Keratinocyte (primary cell): ENCODE measurements at regions not wholly inside any gene's neighbourhood (a gene's known extent, or its start where the extent isn't known, plus 50 kb on each side); places are given as distances from the start of the nearest gene placed in this dataset.
"Not testable (repeated sequence)": the region's sequence is repeated elsewhere in the genome, so short reads cannot be mapped to it uniquely, and the experiment has no call there.

Experiments used
- DNase-seq: peaks from one replicate; pipeline ENCODE4 v3.0.0-alpha.2; 2011; ENCODE audit warnings: low read depth, missing footprints, low spot score
- FAIRE-seq: peaks from 2 replicates; lab custom pipeline; 2011; peaks lifted over from hg19 to GRCh38; lab: Jason Lieb, UNC
- H2AFZ ChIP-seq: 2 replicates; pipeline ENCODE4 v1.6.0; 2012; ENCODE audit warnings: low read length, control low read depth, inconsistent platforms; ENCODE audit not compliant: control insufficient read depth
- H3K27ac ChIP-seq: 2 replicates; pipeline ENCODE4 v1.5.1; 2011; ENCODE audit warnings: low read length; ENCODE audit not compliant: control insufficient read depth, insufficient read depth
- H3K27me3 ChIP-seq: 3 replicates; pipeline ENCODE4 v1.6.0; 2011; ENCODE audit warnings: low read length; ENCODE audit not compliant: control insufficient read depth, insufficient read depth; ENCODE audit errors: extremely low read depth
- H3K36me3 ChIP-seq, 2 experiments: 2 replicates in 1 of 2; 3 replicates in 1 of 2; pipeline ENCODE4 v1.5.1; 2011; ENCODE audit warnings: low read length in 2 of 2, mild to moderate bottlenecking in 1 of 2; ENCODE audit not compliant: control insufficient read depth in 2 of 2, insufficient read depth in 2 of 2; ENCODE audit errors: extremely low read depth in 1 of 2
- H3K4me1 ChIP-seq: 3 replicates; pipeline ENCODE4 v1.5.1; 2011; ENCODE audit warnings: low read length; ENCODE audit not compliant: control insufficient read depth, insufficient read depth; ENCODE audit errors: extremely low read depth
- H3K4me2 ChIP-seq: 3 replicates; pipeline ENCODE4 v1.6.0; 2011; ENCODE audit warnings: low read depth, low read length; ENCODE audit not compliant: control insufficient read depth, insufficient read depth; ENCODE audit errors: extremely low read depth
- H3K4me3 ChIP-seq, 3 experiments: fragments of 200-600 bp in 1 of 3; sonication (generic) in 1 of 3; 2 replicates in 2 of 3; 3 replicates in 1 of 3; pipeline ENCODE4 v1.5.1; 2011 to 2016; ENCODE audit warnings: low read length in 3 of 3, mild to moderate bottlenecking in 3 of 3, control low read depth in 2 of 3, inconsistent platforms in 1 of 3, low read depth in 1 of 3, mixed read lengths in 1 of 3, mixed run types in 1 of 3, moderate library complexity in 1 of 3; ENCODE audit not compliant: control insufficient read depth in 2 of 3, insufficient read depth in 2 of 3; ENCODE audit errors: extremely low read depth in 1 of 3
- H3K79me2 ChIP-seq: 2 replicates; pipeline ENCODE4 v1.6.0; 2012; ENCODE audit warnings: low read length; ENCODE audit not compliant: control insufficient read depth, insufficient read depth
- H3K9ac ChIP-seq: 3 replicates; pipeline ENCODE4 v1.6.0; 2011; ENCODE audit warnings: low read length; ENCODE audit not compliant: control insufficient read depth, insufficient read depth; ENCODE audit errors: extremely low read depth
- H3K9me1 ChIP-seq: 3 replicates; pipeline ENCODE4 v1.6.0; 2011; ENCODE audit warnings: low read length; ENCODE audit not compliant: control insufficient read depth, insufficient read depth; ENCODE audit errors: extremely low read depth
- H3K9me3 ChIP-seq: 2 replicates; pipeline ENCODE4 v1.5.1; 2012; ENCODE audit warnings: low read depth, low read length; ENCODE audit not compliant: control insufficient read depth
- H4K20me1 ChIP-seq: 3 replicates; pipeline ENCODE4 v1.6.0; 2011; ENCODE audit warnings: low read length; ENCODE audit not compliant: control insufficient read depth, insufficient read depth; ENCODE audit errors: extremely low read depth
- EZH2 ChIP-seq: IDR thresholded peaks from one replicate; pipeline ENCODE4 v1.6.1; 2012; ENCODE audit warnings: inconsistent platforms, mild to moderate bottlenecking, low read length, moderate library complexity
- dilution Hi-C: fragments of 300-500 bp; cut with MboI; formaldehyde crosslinking; loops from one replicate; pipeline ENCODE4 v1.7.0; 2020; ENCODE audit warnings: low sequenced_read_pairs; ENCODE audit not compliant: extremely low pct_ligation_motif_present
- TF ChIP-seq, protein P1 (sequence below), 3 experiments: IDR thresholded peaks in 1 of 3; conservative IDR thresholded peaks in 1 of 3; optimal IDR thresholded peaks in 1 of 3; 2 replicates in 2 of 3; 3 replicates in 1 of 3; pipeline versions ENCODE3 to v1.5.1; 2011; ENCODE audit warnings: low read length in 3 of 3, mild to moderate bottlenecking in 3 of 3, moderate library complexity in 2 of 3, control low read depth in 1 of 3, inconsistent platforms in 1 of 3; ENCODE audit not compliant: insufficient read depth in 2 of 3; ENCODE audit errors: extremely low read depth in 1 of 3

GRCh38 chr14:35174342-35174741, 52.0 kb downstream of the PRORP start:
- Histone ChIP-seq H4K20me1 (no peaks in the 10 kb centered on the region), H3K36me3 (peaks cover 2 to 6% of the 10 kb centered on the region in 2 experiments), H3K4me2 (no peak overlapping the region), H3K4me3 (no peak overlapping the region), H3K27ac (no peak overlapping the region), H3K4me1 (no peaks in the 10 kb centered on the region), H3K9me1 (no peaks in the 10 kb centered on the region), H2AFZ (no peak overlapping the region), H3K79me2 (no peaks in the 10 kb centered on the region), H3K9ac (no peak overlapping the region), H3K9me3 (no peaks in the 10 kb centered on the region), H3K27me3 (no peaks in the 10 kb centered on the region)
- dilution Hi-C loops: no loop called here
- no peak for FAIRE-seq
- DNase-seq: no peak
- TF ChIP-seq EZH2: no peak
- TF ChIP-seq, protein P1, sequence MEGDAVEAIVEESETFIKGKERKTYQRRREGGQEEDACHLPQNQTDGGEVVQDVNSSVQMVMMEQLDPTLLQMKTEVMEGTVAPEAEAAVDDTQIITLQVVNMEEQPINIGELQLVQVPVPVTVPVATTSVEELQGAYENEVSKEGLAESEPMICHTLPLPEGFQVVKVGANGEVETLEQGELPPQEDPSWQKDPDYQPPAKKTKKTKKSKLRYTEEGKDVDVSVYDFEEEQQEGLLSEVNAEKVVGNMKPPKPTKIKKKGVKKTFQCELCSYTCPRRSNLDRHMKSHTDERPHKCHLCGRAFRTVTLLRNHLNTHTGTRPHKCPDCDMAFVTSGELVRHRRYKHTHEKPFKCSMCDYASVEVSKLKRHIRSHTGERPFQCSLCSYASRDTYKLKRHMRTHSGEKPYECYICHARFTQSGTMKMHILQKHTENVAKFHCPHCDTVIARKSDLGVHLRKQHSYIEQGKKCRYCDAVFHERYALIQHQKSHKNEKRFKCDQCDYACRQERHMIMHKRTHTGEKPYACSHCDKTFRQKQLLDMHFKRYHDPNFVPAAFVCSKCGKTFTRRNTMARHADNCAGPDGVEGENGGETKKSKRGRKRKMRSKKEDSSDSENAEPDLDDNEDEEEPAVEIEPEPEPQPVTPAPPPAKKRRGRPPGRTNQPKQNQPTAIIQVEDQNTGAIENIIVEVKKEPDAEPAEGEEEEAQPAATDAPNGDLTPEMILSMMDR (optimal IDR thresholded peaks at IDR 0.05 in 1 of 3, IDR thresholded peaks at IDR 0.05 in 1 of 3, conservative IDR thresholded peaks at IDR 0.05 in 1 of 3; ENCODE audit: extremely low read depth in 1 of 3, insufficient read depth in 2 of 3, low read length in 3 of 3): no peak

- H3K27ac ChIP-seq: no peak overlapping the region
- dilution Hi-C loops: no loop called here
- H3K4me1 ChIP-seq: no peaks in the 10 kb centered on the region
- no peak for DNase-seq
- H3K27me3 ChIP-seq: no peaks in the 10 kb centered on the region
- no peaks in the 10 kb centered on the region for H3K9me3 ChIP-seq
- no peak overlapping the region for H3K4me2 ChIP-seq
- H2AFZ ChIP-seq: no peak overlapping the region
- H3K79me2 ChIP-seq: no peaks in the 10 kb centered on the region
- H4K20me1 ChIP-seq: no peaks in the 10 kb centered on the region
- FAIRE-seq: no peak
- H3K4me3 ChIP-seq: no peak overlapping the region
- no peak for TF ChIP-seq EZH2
- TF ChIP-seq, protein P1 (optimal IDR thresholded peaks at IDR 0.05 in 1 of 3, IDR thresholded peaks at IDR 0.05 in 1 of 3, conservative IDR thresholded peaks at IDR 0.05 in 1 of 3; ENCODE audit: extremely low read depth in 1 of 3, insufficient read depth in 2 of 3, low read length in 3 of 3): no peak
- H3K9me1 ChIP-seq: no peaks in the 10 kb centered on the region
- H3K9ac ChIP-seq: no peak overlapping the region
- H3K36me3 ChIP-seq: no peaks in the 10 kb centered on the region
Measured at GRCh38 chr14:35180179-35180578, 57.8 kb downstream of the PRORP start.

- dilution Hi-C loops, DNase-seq, H3K36me3 ChIP-seq, H3K4me3 ChIP-seq, H3K4me1 ChIP-seq, H3K9ac ChIP-seq, H3K9me1 ChIP-seq, H3K27ac ChIP-seq, H2AFZ ChIP-seq, H3K4me2 ChIP-seq, H4K20me1 ChIP-seq, H3K27me3 ChIP-seq, H3K9me3 ChIP-seq, H3K79me2 ChIP-seq, FAIRE-seq: not testable (repeated sequence)
Measured at GRCh38 chr14:35184891-35185290, 62.5 kb downstream of the PRORP start.
